ENCODE measurements at regions not wholly inside any gene's neighbourhood (a gene's known extent, or its start where the extent isn't known, plus 50 kb on each side); places are given as distances from the start of the nearest gene placed in this dataset.

- no peak for DNase-seq
- intact Hi-C loops (cut with DNase I, micrococcal nuclease), result no loop called here
- no peak for ATAC-seq
Observed at GRCh38 chr20:52828199-52828598, 144.0 kb upstream of the TSHZ2 start.

GRCh38 chr20:52826722-52827121 is 145.4 kb upstream of the TSHZ2 start:
- no peak for ATAC-seq
- no peak for DNase-seq
- intact Hi-C loops (cut with DNase I, micrococcal nuclease), result no loop called here

GRCh38 chr20:52826321-52826720 is 145.8 kb upstream of the TSHZ2 start:
- no peak for DNase-seq
- intact Hi-C loops (cut with DNase I, micrococcal nuclease), result no loop called here
- ATAC-seq, result no peak

DNA sequence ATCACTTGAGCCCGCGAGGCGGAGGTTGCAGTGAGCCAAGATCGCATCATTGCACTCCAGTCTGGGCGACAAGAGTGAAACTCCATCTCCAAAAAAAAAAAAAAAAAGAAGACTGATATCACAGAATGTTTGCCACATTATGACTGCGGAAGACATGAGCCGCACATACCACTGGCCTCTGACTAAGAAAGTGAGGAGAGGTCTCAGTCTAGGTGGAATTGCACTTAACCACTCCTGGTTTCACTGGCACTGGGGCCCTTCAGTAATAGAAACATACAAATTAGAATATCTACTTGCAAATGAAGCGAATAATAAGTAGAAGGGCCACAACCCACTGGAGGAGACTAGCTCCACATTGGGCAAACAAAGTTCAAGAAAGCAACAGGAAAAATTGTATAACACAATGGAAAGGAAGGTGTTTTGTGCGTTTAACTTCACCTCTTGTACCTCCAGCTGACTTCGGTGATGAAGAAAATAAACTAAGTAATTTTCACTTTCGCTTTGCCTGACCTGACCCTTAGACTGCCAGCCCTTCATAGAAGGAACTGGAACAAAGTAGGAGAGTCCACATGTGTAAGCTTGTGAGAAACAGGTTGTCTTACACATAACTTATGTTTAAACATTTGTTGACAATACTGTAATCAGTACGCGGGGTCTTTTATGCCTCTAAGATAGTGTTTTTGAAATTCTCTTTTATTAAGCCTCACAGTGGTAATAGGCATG is 147.5 kb upstream of the TSHZ2 start:
- intact Hi-C loops (cut with DNase I, micrococcal nuclease), result no loop called here
- DNase-seq (no peak), ATAC-seq (no peak)

DNA sequence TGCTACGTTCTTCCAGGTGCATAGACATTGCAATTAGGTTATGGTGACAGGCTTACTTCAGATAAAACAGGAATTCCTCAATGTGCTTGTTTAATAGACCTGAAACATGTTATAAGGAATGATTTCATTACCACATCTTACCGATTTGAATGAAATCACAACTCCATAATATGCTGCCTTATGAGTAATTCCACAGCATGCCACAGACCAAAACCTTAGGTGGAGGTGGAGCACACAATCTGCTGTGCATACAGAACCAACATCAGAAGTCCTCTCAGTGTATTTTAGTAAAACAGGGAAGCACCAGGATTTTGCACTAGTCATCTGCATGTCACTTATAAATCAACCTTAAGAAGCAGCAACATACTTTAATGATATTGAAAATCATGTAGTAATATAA is 148.9 kb upstream of the TSHZ2 start:
- DNase-seq (no peak), ATAC-seq (no peak)
- intact Hi-C loops (cut with DNase I, micrococcal nuclease), result no loop called here

- intact Hi-C loops (cut with DNase I, micrococcal nuclease), result no loop called here
- no peak for ATAC-seq
- DNase-seq, result no peak
Observed at GRCh38 chr20:52820641-52821292, 151.4 kb upstream of the TSHZ2 start.

GRCh38 chr20:52818491-52818890 is 153.7 kb upstream of the TSHZ2 start:
- DNase-seq (no peak), ATAC-seq (no peak)
- intact Hi-C loops (cut with DNase I, micrococcal nuclease), result no loop called here

DNA sequence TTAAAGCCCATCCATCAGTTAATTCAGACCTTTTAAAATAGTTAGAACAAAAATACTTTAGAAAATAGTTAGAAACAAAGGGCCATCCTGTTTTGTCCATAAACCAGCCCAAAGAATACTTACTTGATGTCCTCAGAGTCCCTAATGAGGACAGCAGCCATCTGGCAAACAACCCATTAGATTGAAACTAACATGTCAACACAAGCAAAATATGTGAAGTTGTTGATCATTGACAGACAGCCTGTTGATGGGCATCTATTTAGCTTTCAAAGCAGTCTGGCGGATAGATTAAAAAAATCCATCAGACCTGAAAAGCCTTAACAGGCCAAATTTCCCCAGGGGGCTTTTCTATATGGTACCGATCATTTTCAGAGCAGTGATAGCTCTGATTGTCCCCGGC is 154.2 kb upstream of the TSHZ2 start:
- DNase-seq (no peak), ATAC-seq (no peak)
- intact Hi-C loops (cut with DNase I, micrococcal nuclease), result no loop called here

DNA sequence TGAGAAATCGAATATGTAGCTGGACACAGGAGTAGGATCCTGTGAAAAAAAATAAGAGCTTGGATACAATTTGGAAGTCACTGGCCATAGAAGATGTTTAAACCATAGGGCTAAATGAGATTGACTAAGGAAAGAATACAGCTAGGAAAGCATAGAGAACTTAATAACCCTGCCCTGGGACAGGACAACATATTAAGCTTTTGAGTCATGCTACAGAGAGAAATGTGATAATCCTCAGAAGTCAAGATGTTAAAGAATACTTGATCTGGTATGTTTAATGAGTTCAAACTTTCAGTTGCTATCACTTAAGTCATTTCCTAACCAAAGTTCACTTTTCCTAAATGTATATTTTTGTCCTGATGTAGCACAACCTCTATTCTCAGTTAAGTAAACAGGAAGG is 154.6 kb upstream of the TSHZ2 start:
- DNase-seq (no peak), ATAC-seq (no peak)
- intact Hi-C loops (cut with DNase I, micrococcal nuclease), result no loop called here

GRCh38 chr20:52814371-52814770 is 157.8 kb upstream of the TSHZ2 start:
- DNase-seq (no peak), ATAC-seq (no peak)
- intact Hi-C loops (cut with DNase I, micrococcal nuclease), result no loop called here

DNA sequence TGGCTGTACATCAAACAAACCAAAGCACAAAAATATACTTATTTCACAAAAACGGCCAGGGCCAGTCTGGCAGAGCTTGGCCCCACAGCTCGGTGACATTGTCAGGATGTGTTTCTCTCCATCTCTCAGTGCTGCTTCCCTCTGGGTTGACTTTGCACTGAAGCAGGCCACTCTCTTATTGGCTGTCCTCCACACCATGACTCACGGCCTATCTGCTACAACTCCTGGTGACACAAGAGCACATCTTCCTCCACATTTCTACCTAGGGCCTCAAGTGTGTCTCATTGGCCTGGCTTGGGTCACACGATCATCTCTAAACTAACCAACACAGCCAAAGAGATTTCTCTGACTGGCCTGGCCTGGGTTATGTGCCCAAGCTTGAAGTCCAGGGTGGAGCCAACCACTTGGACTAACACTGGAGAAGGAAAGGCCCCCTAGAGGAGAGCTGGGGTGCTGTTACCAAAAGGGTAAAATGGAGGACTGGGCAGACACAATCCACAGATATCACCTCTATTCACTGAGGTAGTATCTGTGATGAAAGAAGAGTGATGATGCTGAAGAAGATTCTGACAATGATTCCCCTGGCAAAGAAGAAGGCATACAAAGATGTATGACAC is 159.8 kb upstream of the TSHZ2 start:
- no peak for ATAC-seq
- intact Hi-C loops (cut with DNase I, micrococcal nuclease), result no loop called here
- DNase-seq, result no peak

- intact Hi-C loops (cut with DNase I, micrococcal nuclease), result no loop called here
- DNase-seq (no peak), ATAC-seq (no peak)
Observed at GRCh38 chr20:52809003-52809402, 163.2 kb upstream of the TSHZ2 start.

DNA sequence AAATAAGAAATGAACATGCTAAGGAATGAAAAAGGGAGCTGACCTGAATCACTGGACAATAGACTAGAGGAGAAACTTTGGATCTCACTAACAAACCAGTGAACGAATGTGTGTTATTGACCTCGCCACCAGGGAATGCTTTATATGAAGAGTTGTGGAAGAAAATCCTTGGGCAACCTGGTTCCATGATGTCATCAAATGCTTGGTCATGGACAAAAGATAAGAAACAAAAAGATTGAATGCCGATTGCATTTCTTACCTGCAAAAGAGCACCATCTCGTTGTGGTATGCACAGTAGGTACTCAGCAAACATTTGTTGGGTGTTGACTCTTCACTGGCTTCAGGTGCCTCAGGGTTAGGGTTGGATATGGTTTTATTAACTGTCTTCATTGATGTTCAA is 165.2 kb upstream of the TSHZ2 start:
- DNase-seq, result no peak
- intact Hi-C loops (cut with DNase I, micrococcal nuclease), result no loop called here
- no peak for ATAC-seq

- ATAC-seq (no peak), DNase-seq (no peak)
- intact Hi-C loops (cut with DNase I, micrococcal nuclease), result no loop called here
Observed at GRCh38 chr20:52805843-52806242, 166.3 kb upstream of the TSHZ2 start.

DNA sequence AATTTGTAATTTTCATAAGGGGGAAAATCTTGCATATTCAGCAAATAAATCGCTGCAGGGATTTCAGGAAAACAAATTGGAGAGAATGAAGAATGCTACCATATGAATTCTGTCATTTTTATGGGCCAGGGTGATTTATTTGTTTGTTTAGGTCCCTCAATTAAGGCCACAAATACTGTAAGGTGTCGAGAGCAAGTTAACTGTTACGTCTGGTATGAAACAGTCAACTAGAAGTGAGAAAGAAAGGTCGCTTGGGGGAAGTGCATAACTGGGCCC is 166.9 kb upstream of the TSHZ2 start:
- intact Hi-C loops (cut with DNase I, micrococcal nuclease), result no loop called here
- ATAC-seq (no peak), DNase-seq (no peak)

- ATAC-seq (no peak), DNase-seq (no peak)
- intact Hi-C loops (cut with DNase I, micrococcal nuclease), result no loop called here
Observed at GRCh38 chr20:52804497-52805295, 167.5 kb upstream of the TSHZ2 start.

GRCh38 chr20:52801628-52802006 is 170.5 kb upstream of the TSHZ2 start:
- intact Hi-C loops (cut with DNase I, micrococcal nuclease), result no loop called here
- ATAC-seq, result peak; percentile 49
- DNase-seq, result no peak

- intact Hi-C loops (cut with DNase I, micrococcal nuclease), result no loop called here
- ATAC-seq, result no peak
Observed at GRCh38 chr20:52800734-52801627, 171.2 kb upstream of the TSHZ2 start.

GRCh38 chr20:52799130-52799529 is 173.0 kb upstream of the TSHZ2 start:
- no peak for DNase-seq
- intact Hi-C loops (cut with DNase I, micrococcal nuclease), result no loop called here

More at GRCh38 chr20:52800734-52801627, 171.2 kb upstream of the TSHZ2 start:
- DNase-seq, result no peak

More at GRCh38 chr20:52799130-52799529, 173.0 kb upstream of the TSHZ2 start:
- no peak for ATAC-seq

Data from left colon (tissue), 2 donors.